Astrocyte (in vitro differentiated cells and primary cell): ENCODE measurements at regions not wholly inside any gene's neighbourhood (a gene's known extent, or its start where the extent isn't known, plus 50 kb on each side); places are given as distances from the start of the nearest gene placed in this dataset.

Experiments used
- EZH2 ChIP-seq: IDR thresholded peaks from 2 replicates; pipeline ENCODE4 v1.6.1; 2012; ENCODE audit warnings: mild to moderate bottlenecking, low read length, inconsistent platforms; ENCODE audit not compliant: insufficient read depth
- TF ChIP-seq, protein P1 (sequence below): IDR thresholded peaks from 2 replicates; pipeline ENCODE4 v1.5.1; 2011; ENCODE audit warnings: low read depth, mild to moderate bottlenecking, inconsistent platforms, low read length, moderate library complexity; ENCODE audit not compliant: insufficient read depth

DNA sequence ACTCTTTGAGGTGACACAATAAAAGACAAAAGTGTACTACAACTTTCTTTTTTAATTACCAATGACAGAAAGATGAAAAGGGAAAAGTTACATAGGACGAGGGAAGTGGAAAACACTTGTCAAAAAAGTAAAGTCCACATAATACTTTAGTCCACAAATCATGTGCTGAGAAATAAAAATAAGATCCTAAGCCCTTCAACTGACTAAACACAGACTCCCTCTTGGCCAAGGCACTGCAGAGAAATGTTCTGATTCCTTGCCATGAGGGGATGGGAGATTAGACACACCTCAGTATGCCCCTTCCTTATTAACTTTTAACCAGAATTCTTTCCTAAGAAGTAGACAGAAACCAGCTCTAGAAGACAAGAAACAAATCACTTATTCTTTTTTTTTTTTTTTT is 59.5 kb upstream of the TGFBR2 start:
- TF ChIP-seq, protein P1, sequence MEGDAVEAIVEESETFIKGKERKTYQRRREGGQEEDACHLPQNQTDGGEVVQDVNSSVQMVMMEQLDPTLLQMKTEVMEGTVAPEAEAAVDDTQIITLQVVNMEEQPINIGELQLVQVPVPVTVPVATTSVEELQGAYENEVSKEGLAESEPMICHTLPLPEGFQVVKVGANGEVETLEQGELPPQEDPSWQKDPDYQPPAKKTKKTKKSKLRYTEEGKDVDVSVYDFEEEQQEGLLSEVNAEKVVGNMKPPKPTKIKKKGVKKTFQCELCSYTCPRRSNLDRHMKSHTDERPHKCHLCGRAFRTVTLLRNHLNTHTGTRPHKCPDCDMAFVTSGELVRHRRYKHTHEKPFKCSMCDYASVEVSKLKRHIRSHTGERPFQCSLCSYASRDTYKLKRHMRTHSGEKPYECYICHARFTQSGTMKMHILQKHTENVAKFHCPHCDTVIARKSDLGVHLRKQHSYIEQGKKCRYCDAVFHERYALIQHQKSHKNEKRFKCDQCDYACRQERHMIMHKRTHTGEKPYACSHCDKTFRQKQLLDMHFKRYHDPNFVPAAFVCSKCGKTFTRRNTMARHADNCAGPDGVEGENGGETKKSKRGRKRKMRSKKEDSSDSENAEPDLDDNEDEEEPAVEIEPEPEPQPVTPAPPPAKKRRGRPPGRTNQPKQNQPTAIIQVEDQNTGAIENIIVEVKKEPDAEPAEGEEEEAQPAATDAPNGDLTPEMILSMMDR, result no peak
- TF ChIP-seq EZH2, result no peak
